Fibroblast of the aortic adventitia (primary cell): ENCODE measurements at regions not wholly inside any gene's neighbourhood (a gene's known extent, or its start where the extent isn't known, plus 50 kb on each side); places are given as distances from the start of the nearest gene placed in this dataset.

Experiments used
- DNase-seq: peaks from one replicate; pipeline ENCODE4 v3.0.0-alpha.2; 2010; ENCODE audit warnings: low read depth
- H3K4me3 ChIP-seq: 2 replicates; pipeline ENCODE4 v1.5.1; 2011; ENCODE audit warnings: low read depth, mild to moderate bottlenecking, control low read depth, low read length, moderate library complexity
- TF ChIP-seq, protein P1 (sequence below): IDR thresholded peaks from 2 replicates; pipeline ENCODE4 v1.5.1; 2011; ENCODE audit warnings: mild to moderate bottlenecking, low read length, control low read depth, inconsistent platforms; ENCODE audit not compliant: insufficient read depth

DNA sequence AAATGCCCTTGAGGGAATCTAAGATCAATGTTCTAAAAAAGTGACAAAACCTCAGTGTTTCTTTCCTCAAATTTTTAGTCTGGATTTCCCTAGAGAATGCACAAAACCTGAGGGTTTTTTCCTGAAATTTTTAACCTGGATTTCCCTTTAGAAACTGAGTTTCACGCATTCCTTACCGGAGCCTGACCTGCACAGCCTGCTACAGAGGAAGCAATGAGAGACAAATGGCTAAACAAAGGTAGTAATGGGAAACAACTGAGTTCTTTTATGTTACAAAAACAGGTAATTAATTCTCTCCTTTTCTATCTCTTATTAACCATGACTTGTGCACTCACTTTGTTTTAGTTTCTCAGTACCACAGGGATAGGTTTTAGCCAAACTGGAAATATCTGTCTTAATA is 281.7 kb upstream of the NT5E start:
- H3K4me3 ChIP-seq = no peak overlapping the region
- no peak for DNase-seq
- TF ChIP-seq, protein P1, sequence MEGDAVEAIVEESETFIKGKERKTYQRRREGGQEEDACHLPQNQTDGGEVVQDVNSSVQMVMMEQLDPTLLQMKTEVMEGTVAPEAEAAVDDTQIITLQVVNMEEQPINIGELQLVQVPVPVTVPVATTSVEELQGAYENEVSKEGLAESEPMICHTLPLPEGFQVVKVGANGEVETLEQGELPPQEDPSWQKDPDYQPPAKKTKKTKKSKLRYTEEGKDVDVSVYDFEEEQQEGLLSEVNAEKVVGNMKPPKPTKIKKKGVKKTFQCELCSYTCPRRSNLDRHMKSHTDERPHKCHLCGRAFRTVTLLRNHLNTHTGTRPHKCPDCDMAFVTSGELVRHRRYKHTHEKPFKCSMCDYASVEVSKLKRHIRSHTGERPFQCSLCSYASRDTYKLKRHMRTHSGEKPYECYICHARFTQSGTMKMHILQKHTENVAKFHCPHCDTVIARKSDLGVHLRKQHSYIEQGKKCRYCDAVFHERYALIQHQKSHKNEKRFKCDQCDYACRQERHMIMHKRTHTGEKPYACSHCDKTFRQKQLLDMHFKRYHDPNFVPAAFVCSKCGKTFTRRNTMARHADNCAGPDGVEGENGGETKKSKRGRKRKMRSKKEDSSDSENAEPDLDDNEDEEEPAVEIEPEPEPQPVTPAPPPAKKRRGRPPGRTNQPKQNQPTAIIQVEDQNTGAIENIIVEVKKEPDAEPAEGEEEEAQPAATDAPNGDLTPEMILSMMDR = no peak

DNA sequence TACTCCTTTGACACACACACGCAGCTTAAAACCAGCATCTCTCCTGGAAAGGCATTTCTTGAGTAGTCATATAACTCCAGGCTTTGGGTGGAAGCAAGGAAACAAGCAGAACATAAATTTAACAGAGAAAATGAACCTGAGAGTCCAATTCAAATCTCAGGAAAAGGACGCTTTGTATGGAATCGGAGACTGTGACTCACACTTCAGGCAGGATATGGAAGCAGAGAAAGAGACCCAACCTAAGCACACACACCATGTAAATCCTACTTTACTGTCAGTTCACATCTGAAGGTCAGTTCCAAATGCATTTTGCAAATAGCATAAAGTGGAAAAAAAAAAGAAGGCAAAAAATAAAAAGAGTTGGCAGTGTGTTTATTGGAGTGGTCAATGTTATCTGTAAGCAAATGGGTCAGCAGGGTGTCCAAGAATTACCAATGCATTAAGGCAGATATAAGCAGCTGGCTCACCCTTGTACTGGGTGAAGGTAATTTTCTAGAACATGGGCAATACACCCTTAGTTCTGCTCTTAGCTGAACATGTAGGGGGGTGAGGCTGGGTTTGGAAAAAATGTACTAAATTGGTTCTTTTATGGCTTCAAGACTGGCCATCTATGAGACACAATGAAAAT is 283.7 kb upstream of the NT5E start:
- DNase-seq = no peak
- TF ChIP-seq, protein P1 = no peak
- no peak overlapping the region for H3K4me3 ChIP-seq

DNA sequence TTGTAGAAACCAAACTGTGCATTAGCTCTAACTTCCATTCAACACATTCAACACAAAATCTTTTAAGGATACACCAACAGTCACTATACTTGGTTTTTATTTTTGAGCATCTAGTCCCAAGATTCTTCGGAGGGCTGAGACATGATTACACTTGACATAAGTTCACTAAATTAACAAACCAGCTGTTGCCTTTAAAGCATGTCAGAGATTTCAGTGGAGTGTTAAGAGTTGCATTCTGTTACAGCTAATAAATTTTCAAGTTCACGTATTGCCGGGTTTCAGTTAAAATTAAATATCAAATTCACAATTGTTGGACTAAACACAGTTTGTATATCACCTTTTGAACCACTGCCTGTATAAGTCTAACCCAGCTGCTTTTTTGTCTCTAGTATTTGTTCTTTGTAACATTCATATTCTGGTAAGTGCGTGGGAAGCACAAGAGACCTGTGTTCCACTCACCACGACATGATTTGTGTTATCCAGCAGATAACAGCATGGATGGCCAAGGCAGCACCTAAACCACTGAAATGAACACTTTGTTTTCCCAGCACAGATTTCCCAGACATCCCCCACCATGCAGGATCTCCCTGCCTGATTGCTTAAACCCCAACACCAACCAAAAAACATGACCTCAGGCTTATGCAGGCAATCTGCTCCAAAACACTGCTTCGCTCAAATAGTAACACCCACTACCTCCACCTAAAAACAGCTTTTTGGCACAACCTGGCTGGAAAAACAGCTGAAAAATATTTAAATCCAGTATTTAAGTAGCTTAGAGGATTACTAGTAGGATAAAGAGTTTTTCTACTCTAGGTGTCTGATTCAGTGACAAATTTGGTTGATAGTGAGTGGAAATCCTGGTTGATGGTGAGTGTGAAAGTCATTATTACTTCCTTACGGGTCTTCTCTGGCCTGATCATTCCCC is 286.5 kb upstream of the NT5E start:
- DNase-seq = no peak
- no peak overlapping the region for H3K4me3 ChIP-seq
- TF ChIP-seq, protein P1 = no peak

DNA sequence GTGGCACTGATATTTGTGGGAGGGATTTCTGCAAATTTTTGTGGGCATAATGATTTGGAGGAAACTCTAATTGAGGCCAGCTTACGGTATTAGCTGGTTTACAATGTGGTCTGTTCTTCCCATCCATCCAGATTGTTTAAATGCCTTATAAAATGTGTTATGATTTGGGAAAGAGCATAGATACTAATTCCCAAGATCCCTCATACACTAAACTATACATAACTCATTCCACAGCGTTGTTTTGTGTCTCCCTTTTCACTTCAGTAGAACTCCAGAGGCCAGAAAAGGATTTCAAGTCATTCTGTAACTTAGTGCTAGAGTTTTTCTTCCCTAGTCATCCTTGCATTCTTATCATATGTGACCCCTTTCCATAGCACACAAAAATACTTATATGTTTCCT is 292.6 kb upstream of the NT5E start:
- TF ChIP-seq, protein P1 = no peak
- H3K4me3 ChIP-seq = no peak overlapping the region
- DNase-seq = no peak

DNA sequence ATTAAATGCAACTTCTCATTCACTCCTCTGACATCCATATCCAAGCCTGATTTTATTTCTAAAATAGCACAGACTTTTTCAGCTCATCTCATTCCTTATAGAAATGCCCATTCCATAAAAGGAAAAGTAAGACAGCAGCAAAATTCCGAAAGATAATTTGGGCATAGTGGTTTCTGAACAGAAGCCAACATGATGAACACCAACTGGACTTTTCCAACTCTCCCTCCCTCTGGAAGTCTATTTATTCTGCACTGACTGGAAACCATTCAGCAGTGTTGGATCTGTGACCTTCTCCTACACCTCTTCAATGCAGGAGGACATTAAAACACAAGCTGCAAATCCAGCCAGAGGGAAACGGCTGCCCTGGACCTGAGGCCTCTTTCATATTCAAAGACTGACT is 306.2 kb upstream of the NT5E start:
- DNase-seq = no peak
- TF ChIP-seq, protein P1 = no peak
- no peak overlapping the region for H3K4me3 ChIP-seq

DNA sequence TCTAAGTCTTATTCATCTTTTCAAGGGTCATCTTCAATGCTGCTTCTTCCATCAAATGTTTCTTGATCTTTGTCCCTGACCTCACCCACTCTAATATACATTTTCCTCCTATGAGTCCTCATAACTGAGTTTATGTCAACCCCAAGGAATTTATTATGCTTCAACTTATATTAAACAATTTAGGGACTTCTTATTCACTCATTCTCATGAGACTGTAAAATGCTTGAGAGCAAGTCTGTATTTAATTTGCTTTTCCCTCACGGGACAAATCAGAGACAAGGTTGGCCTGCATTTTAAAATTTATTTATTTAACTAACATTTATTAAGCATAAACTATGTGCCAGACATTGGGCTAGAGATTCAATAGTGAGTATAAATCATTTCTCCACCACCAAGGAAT is 312.0 kb upstream of the NT5E start:
- no peak for DNase-seq
- H3K4me3 ChIP-seq = no peak overlapping the region
- TF ChIP-seq, protein P1 = no peak
